HS-27A (cell line): ENCODE measurements at regions not wholly inside any gene's neighbourhood (a gene's known extent, or its start where the extent isn't known, plus 50 kb on each side); places are given as distances from the start of the nearest gene placed in this dataset.

Experiments used
- DNase-seq: peaks from one replicate; pipeline ENCODE4 v3.0.0-alpha.2; 2012; ENCODE audit warnings: low read depth, missing footprints

- no peak for DNase-seq
These were observed 52.1 kb downstream of the MPP7 start for GRCh38 chr10:28250782-28251181.

DNA sequence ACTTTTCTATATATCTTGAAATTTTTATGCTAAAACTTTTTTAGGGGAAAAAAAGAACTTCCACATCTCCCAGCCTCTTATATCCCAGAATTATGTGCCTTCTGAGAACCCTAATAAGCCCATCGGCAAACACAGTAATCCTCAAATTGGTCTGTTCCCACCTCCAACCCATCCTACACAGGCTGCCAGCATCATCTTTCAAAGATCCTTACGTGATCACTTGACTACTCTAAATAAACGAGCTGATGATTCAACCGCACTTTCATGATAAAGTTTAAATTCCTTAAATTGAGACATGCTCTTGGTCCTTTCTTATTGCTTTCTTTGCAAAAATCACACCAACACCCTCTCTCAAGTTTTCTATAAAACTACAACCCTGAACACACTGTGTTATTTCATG, 52.5 kb downstream of the MPP7 start:
- no peak for DNase-seq

GRCh38 chr10:28249512-28249911, 53.4 kb downstream of the MPP7 start:
- no peak for DNase-seq

GRCh38 chr10:28248092-28248491, 54.8 kb downstream of the MPP7 start:
- DNase-seq: no peak

DNA sequence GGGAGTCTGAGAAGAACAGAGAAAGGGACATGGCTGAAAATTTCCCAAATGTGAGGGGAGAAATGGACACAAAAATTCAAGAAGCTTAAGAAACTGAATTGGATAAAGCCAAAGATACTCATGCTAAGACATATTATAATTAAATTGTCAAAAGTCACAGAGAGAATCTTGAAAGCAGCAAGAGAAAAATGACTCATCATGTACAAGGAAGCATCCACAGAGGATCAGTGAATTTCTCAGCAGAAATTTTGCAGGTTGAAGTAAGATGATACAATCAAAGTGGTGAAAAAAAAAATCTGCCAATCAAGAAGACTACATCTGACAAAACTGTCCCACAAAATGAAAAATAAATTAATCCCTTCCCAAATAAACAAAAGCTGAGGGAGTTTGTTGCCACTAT, 56.8 kb downstream of the MPP7 start:
- no peak for DNase-seq

DNA sequence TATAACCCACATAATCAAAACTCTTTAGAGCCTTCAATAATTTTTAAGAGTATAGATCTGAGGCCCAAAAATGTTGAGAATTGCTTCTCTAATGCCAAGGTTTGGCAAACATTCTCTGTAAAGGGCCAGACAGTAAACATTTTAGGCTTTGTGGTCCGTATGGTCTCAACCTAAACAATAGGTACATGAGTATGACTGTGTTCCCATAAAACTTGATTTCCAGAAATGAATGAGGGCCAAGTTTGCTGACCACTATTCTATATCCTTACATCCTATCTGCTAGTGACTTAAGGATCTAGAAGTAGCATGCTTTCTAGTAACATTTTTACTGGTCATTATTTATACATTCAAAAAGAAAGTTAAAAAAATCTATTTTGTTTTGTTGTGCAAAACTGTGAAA, 58.9 kb downstream of the MPP7 start:
- DNase-seq: no peak

DNA sequence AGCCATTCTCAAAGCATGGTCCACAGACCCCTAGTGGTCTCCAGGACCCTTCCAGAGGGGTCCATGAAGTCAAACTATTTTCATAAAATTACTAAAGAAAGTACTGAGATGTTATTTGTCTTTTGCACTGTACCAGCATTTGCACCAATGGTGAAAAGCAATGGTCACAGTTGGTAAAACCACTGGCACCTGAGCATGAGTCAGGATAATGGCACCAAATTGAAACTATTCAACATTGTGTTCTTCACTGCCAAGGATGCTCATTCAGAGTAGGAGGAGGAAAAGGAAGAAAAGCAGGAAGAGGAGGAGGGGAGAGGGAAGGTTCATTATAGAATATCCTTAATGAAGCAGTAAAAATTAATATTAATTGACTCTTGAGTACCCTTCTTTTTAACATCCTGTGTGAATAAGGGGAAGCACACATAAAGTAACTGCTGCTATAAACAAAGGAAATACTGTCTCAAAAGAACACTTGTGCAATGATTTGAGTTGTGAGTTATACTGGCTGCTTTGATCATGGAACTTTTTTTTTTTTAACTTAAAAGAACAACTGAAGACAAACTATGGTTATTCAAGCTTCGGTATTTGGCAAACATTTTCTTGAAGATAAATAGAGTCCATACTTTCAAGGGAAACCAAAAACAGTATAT, 60.2 kb downstream of the MPP7 start:
- DNase-seq: no peak

DNA sequence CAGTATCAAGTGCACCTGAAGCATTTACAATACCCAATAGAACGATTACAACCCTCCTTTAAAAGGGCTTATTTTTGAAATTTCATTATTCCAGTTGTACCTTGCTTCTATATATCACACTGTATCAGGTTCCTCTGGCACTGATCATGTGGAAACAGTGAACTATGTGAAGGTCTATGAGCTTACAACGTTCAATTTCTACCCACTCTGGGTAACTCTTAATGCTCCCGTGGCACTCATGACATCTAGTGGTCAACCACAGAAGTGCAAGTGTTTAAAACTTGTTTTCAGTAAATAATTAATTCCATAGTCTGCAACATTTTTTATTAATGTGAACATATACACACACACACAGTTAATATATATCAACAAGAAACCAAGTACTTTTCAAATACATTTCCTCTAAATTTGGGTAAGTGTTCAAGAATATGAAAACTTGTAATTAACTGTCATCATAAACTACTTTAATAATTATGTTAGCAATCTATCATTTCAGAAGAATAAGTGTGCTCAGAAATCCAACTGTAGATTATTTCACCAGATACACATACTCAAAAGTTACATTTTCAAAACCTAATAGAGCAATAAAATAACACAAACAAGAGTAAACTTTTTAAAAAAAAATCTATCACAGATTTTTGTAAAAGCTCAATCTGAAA, 61.0 kb downstream of the MPP7 start:
- DNase-seq: no peak

DNA sequence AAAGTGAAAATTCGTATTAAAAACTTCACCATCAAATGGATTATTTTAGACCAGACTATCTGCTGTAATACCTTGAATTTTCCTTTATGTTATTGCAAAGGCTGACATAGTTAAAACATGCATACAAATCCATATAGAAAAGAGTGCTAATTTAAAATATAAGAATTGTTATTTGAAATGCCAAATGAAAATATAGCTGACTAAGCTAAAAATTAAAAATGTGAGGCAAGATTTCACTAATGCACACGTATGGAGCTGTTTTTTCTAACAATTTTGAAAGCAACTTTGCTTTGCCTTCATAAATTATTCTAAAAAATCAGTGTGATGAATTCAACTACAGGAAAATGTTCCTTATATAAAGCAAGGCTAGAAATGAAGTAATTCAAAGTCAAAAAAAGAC, 62.5 kb downstream of the MPP7 start:
- no peak for DNase-seq

- DNase-seq: no peak
These were observed 66.3 kb downstream of the MPP7 start for GRCh38 chr10:28236591-28236990.

- no peak for DNase-seq
These were observed 82.1 kb downstream of the MPP7 start for GRCh38 chr10:28220811-28221210.

DNA sequence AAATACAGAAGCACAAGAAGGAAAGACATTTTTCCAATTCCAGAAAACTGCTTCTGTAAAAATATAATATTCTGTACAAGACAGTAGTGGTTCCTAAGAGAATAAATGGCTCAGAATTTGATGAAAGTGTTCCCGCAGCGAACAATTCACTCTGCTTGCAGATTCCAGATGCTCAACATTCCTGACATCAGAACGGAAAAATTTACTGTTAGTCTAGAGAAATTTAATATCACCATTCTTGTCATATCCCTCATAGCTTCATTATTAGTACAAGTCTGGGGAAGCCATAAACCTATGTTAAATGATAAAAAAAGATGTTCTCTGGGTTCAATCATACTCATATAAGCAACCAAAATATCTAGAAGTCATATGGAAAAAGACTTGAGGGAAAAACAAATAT, 83.6 kb downstream of the MPP7 start:
- DNase-seq: no peak

DNA sequence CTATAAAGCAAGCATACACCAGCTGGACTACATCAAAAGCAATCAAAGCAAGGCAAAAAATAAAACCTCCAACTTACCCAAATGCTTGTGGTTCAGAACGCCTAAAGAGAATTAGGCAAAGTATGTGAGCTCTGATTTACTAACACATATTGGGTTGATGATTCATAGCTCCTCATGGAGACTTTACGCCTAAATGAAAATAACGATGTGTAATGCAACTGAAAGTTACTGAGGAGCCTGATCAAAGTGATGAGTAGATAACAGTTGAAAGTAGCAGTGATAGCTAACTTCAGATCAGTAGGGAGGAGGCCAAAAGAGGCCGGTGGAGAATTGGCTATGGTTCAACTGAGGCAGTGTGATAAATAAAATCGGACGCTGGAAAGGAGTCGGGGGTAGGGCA, 85.0 kb downstream of the MPP7 start:
- DNase-seq: peak; percentile 76

DNA sequence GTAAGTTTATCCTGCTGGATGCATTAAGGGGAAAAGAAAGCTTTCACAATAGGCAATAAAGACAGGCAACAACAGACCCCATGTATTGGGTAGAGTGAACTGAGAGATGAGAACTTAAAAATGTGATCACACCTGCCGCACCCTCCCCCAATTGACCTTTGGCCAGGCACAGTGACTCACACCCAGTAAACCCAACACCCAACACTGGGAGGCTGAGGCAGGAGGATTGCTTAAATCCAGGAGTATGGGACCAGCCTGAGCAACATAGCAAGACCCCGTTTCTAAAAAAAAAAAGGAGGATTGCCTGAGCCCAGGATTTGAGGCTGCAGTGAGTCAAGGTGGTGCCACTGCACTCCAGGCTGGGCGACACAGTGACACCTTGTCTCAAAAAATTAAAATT, 86.9 kb downstream of the MPP7 start:
- no peak for DNase-seq

GRCh38 chr10:28214219-28214618, 88.6 kb downstream of the MPP7 start:
- DNase-seq: no peak

- no peak for DNase-seq
These were observed 91.1 kb downstream of the MPP7 start for GRCh38 chr10:28211759-28212158.

DNA sequence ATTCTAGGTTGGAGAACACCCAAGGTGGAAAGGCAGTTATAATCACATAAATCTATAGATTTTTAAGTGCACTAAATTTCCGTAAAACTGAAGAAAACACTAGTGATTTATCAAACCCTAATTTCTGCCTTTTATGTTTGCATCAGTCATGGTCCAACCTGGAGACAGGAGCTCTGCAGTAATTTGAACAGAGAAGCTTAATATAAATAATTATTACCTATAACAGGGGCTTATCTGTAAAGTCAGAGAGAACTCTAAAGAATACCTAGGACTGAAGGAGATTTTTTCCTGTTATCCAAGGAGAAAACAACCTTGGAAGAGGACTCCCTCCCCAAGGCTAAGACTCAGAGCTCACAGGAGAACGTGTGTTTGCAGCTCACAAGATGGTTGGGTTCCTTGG, 95.1 kb downstream of the MPP7 start:
- DNase-seq: no peak

DNA sequence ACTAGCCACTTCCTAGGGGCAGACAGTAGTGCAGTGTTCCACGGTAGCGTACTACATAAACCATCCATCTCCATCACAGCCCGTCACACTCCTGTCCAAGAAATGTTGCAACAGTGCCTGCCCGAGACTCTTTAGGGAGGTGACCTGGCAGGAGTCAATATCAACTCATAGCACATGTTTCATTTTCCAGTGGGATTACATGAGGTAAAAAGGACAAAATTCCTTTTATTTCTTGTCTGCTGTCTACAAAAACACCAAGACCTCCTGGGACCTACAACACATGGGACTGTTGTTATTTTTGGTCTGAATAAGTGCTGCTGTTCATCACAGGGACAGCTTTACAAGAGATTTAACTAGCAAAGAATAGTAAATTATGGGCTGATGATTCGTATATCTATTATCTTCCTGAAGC, 99.9 kb downstream of the MPP7 start:
- no peak for DNase-seq

- no peak for DNase-seq
These were observed 101.2 kb downstream of the MPP7 start for GRCh38 chr10:28201410-28202400.

- no peak for DNase-seq
These were observed 102.1 kb downstream of the MPP7 start for GRCh38 chr10:28200775-28201174.

GRCh38 chr10:28199941-28200340, 102.9 kb downstream of the MPP7 start:
- no peak for DNase-seq

- DNase-seq: no peak
These were observed 112.7 kb downstream of the MPP7 start for GRCh38 chr10:28190196-28190595.

- no peak for DNase-seq
These were observed 114.3 kb downstream of the MPP7 start for GRCh38 chr10:28188526-28188925.
